HEK293T (cell line): ENCODE measurements at regions not wholly inside any gene's neighbourhood (a gene's known extent, or its start where the extent isn't known, plus 50 kb on each side); places are given as distances from the start of the nearest gene placed in this dataset.

Source experiments
- ARNT ChIP-seq: fragments of 450-650 bp; IDR thresholded peaks from 2 replicates; pipeline ENCODE4 v1.6.1; 2017; ENCODE audit warnings: mild to moderate bottlenecking
- BHLHE40 ChIP-seq: fragments of 450-650 bp; IDR thresholded peaks from 2 replicates; pipeline ENCODE4 v1.6.1; 2016; ENCODE audit warnings: mild to moderate bottlenecking, moderate library complexity, borderline replicate concordance
- CTBP1 ChIP-seq: fragments of 450-650 bp; IDR thresholded peaks from 2 replicates; pipeline ENCODE4 v1.6.1; 2016; ENCODE audit warnings: borderline replicate concordance
- ELF4 ChIP-seq: fragments of 450-650 bp; IDR thresholded peaks from 2 replicates; pipeline ENCODE4 v1.6.1; 2017; ENCODE audit warnings: antibody characterized with exemption
- FOXA1 ChIP-seq: fragments of 450-650 bp; IDR thresholded peaks from 2 replicates; pipeline ENCODE4 v1.6.1; 2016; ENCODE audit warnings: mild to moderate bottlenecking
- FOXK2 ChIP-seq: fragments of 450-650 bp; IDR thresholded peaks from 2 replicates; pipeline ENCODE4 v1.6.1; 2016; ENCODE audit warnings: mild to moderate bottlenecking
- FOXM1 ChIP-seq: fragments of 450-650 bp; IDR thresholded peaks from 2 replicates; pipeline ENCODE4 v1.6.1; 2017; ENCODE audit warnings: mild to moderate bottlenecking, borderline replicate concordance
- HDGF ChIP-seq: fragments of 450-650 bp; IDR thresholded peaks from 2 replicates; pipeline ENCODE4 v1.6.1; 2017; ENCODE audit warnings: antibody characterized with exemption, borderline replicate concordance
- LEF1 ChIP-seq: fragments of 450-650 bp; IDR thresholded peaks from 2 replicates; pipeline ENCODE4 v1.6.1; 2017; ENCODE audit warnings: mild to moderate bottlenecking, borderline replicate concordance
- SP1 ChIP-seq: fragments of 450-650 bp; IDR thresholded peaks from 2 replicates; pipeline ENCODE4 v1.6.1; 2017
- SUZ12 ChIP-seq: fragments of 450-650 bp; IDR thresholded peaks from 2 replicates; pipeline ENCODE4 v1.6.1; 2016; ENCODE audit warnings: mild to moderate bottlenecking
- TARDBP ChIP-seq: fragments of 450-650 bp; IDR thresholded peaks from 2 replicates; pipeline ENCODE4 v1.6.1; 2016
- ZNF384 ChIP-seq: fragments of 450-650 bp; IDR thresholded peaks from 2 replicates; pipeline ENCODE4 v1.6.1; 2016

- no peak for TF ChIP-seq ZNF384
- no peak for TF ChIP-seq FOXK2
- TF ChIP-seq SP1: no peak
- no peak for TF ChIP-seq FOXM1
- no peak for TF ChIP-seq FOXA1
- no peak for TF ChIP-seq TARDBP
- no peak for TF ChIP-seq BHLHE40
- no peak for TF ChIP-seq LEF1
- TF ChIP-seq CTBP1: no peak
- TF ChIP-seq SUZ12: no peak
- no peak for TF ChIP-seq HDGF
- no peak for TF ChIP-seq ELF4
- TF ChIP-seq ARNT: no peak
These were observed 382.4 kb downstream of the MAT2B start for GRCh38 chr5:163887854-163888253.
